Ureter (tissue), 1 donor: ENCODE measurements at regions not wholly inside any gene's neighbourhood (a gene's known extent, or its start where the extent isn't known, plus 50 kb on each side); places are given as distances from the start of the nearest gene placed in this dataset.

Experiments used
- DNase-seq: peaks from one replicate; pipeline ENCODE4 v3.0.0-alpha.2; 2020; ENCODE audit warnings: low spot score
- donor health status: DM: yes; HTN: yes; CAD: no.

DNA sequence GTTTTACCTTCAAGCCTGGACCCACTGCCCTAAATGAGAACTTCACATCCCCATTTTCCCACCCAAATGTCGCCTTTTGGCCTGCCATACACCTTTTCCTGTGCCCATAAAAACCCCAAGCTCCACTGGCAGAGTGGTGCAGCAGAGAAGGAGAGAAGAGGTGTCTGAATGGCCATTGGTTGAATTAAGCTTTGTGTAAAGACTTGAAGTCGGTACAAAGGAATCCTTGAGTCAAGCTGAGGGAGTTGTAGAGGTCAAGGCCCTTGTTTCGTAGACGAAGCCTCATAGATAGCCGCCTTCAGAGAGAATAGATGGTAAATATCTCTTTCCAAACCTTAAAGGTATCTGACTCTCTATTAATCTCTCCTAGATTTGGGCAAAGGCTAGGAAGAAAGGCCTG is 1479.2 kb upstream of the PRR20A start:
- DNase-seq = no peak

DNA sequence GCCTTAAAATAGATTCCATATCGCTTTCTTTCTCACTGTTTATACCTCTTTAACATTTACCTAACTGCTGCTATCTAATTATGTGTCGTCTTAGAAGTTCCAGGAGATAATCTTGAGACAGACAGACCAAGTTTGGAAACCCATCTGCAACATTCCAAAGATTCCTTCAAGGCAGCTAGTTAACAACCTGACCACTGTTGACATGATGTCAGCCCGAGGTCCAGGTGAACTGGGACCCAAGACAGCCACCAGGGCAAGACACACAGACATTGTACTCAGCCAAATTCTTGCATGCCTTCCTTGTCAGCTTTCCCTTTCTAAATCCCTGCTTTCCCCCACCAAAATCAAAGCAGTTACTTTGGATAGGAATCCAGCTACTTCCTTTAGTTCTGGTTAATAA is 1476.5 kb upstream of the PRR20A start:
- DNase-seq = no peak

DNA sequence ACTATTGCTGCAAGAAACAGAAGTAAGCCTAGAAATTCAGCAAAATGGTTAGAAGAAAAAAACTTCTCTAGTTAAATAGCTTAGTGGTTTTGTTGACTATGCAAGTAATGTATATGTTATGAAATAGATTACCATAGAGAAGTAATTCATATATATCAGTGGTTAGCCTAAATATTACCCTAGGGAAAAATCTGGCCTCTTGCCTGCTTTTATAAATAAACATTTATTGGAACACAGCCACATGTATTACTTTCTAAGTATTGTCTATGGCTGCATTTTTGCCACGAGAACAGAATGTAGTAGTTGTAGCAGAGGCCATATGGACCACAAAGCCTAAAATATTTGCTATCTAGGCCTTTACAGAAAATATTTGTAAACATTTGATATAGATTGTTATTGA is 1471.7 kb upstream of the PRR20A start:
- no peak for DNase-seq

DNA sequence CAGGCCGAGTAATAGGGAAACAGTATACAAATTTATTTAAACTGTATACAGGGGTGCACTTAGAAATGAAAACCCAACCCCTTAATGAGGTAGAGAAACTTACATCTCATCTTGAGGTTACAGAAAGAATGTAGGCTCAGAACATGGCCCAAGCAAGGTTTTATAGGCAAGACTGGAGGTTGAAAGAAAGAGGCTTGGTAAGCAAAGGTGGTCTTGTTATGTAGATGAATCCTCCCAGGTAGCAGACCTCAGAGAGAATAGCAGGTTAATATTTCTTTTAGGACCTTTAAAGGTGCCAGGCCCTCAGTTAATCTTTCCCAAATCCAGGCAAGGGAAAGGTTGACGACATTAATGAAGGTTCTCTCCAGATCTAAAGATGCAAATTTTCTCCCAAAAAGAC is 1466.8 kb upstream of the PRR20A start:
- DNase-seq = no peak

DNA sequence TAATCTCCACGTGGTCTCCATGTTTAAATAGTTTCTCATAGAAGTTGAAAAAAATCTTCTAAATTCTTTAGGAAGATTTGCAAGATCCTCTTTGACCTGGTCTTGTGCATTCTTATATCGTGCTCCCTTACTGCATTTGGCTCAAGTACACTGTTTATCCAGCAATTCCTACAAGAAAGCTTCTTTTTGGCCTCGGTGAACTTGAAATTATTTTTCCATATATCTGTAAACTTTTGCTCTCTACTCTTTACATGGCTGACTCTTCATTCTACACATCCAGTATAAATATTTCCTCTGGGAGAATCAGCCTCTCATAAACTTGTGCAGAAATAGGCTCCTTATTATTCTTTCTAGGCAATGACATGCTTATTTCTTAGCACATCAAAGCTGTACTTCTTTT is 1457.9 kb upstream of the PRR20A start:
- no peak for DNase-seq

DNA sequence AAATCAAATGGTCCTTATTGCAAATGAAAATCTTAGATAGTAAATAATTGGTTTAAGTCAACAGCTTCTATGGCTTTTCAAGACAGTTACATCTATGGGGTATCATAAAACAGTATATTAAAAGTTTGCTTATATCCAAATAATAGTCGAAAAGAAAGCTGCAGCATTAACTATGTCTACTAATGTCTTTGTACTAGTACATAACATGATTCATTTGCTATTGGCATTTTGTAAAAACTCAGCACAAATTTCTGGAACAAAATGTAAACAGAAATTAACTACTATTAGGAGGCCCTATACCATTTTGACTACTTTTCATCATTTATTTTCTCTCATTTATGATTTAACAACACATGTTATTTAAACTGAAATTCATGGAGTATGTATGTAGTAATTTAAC is 1435.2 kb upstream of the PRR20A start:
- no peak for DNase-seq

DNA sequence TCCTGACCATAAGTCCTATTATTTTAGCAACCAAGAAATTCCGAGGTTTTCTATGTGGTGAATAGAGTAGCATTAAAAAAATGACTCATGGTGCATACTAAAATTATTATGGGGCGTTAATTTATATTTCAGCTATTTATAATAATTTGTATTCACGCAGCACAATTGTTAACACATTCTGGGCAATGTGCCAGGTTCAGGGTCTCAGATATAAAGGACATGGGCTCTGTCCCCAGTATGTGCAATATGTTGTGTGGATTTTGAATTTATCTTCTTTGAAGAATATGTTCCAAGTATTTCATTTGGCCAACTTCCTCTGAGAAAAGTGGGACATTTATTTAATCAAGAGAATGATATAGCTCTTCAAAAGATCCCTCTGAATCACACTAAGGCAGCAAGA is 1434.7 kb upstream of the PRR20A start:
- no peak for DNase-seq

DNA sequence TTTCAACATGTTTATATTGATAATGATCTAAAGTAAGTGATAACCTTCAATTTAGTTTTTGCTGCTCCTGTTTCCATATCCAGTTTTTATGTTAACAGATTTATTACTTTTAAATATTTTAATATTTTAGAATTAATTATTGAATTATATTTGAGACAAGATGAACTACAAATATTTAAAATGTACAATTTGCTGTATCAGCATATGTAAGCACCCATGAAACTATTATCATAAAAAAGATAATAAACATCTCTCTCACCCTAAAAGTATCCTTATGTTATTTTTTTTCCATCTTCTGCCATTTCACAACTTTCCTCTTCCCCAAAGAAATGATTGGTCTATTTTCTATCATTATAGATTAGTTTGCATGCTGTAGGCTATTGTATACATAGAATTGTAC is 1426.6 kb upstream of the PRR20A start:
- DNase-seq = no peak

DNA sequence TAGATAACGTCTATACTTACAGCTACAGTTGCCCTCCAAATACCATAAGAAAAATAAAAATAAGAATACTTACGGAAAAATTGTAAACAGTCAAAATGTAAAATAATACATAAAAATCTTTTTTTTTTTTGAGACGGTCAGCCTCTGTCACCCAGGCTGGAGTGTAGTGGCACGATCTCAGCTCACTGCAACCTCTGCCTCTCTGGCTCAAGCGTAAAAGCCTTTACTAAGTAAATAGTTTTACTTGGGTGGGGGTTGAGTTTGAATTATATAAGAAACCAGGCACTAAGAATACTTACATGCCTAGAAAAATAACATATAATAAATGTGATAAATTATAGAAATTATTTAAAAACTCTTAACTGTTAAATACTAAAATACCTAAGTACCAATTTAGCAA is 1413.0 kb upstream of the PRR20A start:
- DNase-seq = no peak

DNA sequence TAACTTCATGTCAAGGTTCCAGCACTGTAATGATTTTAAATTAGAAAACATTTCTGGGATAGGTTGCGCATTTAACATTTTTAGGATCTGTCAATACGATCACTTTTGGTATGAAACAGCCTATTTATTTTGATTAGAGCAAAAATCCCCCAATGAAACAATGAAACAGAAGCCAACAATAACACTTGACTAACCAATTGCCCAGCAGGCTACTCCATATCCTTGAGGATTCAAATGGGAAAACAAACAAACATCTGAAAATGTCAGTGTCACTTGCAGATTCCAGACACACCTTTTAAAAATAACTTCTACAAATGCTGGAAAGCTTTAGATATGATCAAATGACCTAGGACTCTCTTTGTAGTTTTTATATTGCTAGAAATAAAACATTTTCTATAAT is 1412.5 kb upstream of the PRR20A start:
- DNase-seq = no peak

DNA sequence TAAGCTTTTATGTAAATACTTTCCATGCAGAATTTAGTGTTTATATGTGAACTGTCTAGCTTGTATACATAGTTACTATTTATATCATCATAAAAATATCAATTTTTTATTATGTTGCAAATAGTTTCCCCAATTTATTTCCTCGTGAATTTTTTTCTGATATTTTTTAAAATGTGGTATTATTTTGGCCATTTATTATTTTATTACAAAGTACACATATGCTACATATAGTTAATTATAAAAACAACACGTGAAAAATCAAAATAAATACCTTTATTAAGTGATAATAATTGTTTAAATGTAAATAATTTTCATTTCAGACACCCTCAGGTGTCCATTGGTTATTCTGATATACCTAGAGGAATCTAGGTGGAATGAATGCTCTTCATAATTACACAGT is 1394.9 kb upstream of the PRR20A start:
- no peak for DNase-seq

DNA sequence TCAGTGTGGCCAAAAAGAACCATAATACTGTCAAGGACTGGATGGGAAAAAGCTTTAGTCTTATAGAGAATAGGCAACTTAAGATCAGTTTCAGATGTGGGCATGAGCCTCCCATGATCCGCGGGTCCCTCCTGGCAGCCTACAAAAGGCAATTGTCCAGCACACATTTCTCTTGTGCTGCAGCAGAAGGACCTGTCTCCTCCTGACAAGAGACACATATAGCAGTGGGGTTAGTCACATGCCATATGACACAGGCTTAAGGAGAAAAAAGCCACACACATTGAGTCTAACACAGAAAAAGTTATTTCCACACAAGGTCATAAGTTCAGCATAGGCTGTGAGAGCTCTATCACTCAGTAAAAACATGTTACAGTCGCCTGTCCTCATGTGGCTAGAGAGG is 1378.7 kb upstream of the PRR20A start:
- DNase-seq = no peak

DNA sequence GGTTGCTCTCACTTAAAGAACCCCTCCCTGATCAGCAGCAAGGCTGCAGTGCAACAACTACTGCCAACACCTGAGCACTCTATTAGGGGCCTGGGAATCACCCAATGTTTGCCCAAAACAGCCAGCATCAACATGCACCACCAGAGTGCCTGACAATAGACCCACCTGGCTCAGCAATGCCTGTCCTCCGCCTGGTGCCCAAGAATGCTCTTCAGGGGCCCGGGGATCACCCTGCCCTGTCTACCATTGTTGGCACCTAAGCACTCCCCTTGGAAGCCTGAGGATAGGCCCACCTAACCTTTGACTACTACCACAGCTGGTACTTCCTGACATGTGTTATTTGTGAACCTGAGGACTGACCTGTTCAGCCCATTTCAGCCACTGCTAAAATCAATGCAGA is 1363.1 kb upstream of the PRR20A start:
- no peak for DNase-seq

DNA sequence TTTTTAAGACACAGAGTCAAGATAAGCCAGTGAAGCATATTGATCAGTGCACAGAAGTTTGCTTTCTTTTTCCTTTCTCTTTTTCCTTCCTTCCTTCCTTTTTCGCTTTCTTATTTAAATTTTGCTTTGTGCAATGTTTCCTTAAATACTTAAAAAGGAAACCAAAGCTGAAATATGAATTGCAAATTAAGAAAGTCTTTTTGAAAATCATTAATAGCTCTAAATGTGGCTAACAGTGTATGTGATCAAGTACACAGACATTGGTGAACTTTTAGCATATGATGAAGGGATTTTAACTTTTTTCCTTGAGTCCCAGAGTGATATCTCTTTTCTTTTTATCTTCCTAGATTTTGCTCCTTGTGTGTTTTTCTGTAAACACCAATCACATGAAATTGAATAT is 1356.9 kb upstream of the PRR20A start:
- DNase-seq = no peak

DNA sequence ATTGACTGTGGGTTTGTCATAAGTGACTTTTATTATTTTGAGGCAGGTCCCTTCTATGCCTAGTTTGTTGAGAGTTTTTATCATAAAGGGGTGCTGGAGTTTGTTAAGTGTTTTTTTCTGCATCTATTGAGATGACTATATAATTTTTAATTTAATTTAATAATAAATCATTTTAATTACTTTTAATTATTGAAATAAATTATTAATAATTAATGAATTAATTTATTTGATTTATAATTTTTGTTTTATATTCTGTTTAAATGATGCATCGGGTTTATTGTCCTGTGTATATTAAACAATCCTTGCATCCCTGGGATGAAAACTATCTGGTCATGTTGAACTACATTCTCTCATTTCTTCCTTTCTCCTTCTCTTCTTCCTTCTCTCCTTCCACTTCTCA is 1352.2 kb upstream of the PRR20A start:
- no peak for DNase-seq

DNA sequence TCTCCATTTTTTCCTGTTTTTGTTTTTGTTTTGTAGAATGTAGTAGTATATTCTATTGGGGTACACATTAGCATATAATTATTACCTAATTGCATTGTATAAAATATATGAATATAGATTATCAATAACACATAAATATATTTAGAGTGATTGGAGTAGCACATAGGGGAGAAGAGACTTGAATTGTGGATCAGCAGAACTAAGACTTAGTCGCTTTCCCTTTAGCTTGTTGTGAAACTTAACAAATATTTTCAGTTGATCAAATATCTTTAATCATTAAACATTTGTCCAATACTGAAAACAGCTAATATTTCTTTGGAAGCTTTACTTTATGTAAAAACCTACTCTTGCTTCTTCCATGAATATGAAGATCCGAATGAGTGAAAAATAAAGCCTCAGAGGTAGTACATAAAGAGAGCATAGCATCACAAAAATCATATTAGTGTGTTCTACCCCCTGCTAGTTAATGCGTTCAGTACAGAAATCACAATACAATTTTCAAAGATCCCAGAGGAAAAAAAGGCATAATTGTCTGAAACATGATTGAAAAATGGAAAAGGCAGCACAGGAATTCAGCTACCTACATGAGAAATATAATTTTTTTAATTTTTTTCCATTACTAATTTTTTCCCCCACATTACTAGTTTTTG is 1348.0 kb upstream of the PRR20A start:
- DNase-seq = no peak

DNA sequence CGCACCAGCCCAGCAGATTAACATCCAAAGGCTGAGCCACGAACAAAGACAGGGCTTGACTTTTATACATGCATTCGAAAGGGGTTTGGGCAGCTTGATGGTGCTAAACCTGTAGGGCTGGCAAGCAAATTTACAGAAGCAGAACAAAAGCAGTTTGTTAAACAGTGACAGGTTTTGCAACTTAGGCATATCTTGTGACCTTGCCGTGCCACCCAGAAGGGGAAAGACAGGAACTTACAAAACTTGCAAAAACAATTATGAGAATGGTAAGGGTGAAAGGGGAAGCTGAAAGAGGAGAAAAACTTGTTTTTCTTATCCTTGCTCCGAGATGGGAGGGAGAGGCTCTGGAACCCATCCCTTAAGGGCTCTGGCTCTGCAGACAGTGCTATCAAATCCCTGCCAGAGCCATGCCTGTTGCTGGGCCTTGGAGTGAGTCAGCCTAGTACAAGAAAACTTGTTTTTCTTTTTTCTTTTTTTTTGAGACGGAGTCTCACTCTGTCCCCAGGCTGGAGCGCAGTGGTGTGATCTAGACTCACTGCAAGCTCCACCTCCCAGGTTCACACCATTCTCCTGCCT is 1325.2 kb upstream of the PRR20A start:
- DNase-seq = no peak

DNA sequence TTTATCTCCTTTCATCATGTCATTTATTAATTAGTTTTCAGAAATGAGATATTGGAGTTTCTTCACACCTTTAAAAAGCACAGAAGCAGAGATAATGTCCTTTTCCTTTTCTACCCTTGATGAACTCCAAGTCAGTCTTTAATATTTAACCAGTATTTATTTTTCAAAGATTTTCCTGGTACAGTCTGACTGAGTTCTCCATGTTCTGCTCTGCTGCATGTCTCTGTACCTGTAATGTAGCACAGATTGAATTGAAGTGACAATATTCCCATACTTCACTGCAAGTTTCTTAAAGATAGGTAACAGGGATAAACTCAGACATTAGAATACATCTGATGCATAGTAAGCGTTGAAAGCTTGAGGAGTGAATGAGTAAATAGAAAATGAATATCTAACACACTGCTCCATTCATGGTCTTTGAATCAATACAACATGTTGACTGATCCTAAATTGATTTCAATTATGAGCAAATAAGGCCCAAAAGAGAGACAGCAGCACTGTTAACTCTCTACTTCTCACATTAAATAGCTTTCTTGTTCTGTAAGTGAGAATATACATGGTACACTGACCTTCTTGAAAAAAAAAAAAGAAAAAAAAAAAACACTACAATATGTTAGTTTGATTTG is 1323.6 kb upstream of the PRR20A start:
- no peak for DNase-seq

DNA sequence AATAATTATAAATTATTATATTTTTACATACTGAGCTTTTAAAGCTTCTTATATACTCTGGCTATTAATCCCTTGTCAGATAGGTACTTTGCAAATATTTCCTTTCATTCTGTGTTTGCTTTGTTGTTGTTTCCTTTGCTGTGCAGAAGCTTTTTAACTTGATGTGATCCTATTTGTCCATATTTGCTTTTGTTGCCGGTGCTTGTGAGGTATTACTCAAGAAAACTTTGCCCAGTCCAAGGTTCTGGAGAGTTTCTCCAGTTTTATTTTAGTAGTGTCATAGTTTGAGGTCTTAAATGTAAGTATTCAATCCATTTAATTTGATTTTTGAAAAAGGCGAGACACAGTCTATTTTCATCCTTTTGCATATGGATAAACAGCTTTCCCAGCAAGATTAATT is 1319.9 kb upstream of the PRR20A start:
- no peak for DNase-seq

DNA sequence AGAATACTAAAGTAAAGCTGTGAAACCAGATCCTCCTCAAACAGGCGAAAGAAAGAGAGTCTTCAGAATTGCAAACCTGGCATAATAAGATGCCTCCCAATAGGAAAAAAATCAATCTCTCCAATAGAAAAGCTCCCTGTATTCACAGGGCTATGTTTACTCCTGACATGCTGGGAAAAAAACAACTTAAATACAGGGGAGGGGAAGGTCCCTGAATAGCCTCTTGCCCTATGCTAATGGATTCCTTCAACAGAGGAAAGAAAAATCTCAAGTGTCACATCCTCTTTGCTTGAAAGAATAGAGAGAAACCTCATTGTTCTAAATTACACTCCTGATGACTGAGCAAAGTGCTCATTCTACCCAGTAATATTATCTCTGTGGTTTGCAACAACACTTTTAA is 1271.1 kb upstream of the PRR20A start:
- no peak for DNase-seq

DNA sequence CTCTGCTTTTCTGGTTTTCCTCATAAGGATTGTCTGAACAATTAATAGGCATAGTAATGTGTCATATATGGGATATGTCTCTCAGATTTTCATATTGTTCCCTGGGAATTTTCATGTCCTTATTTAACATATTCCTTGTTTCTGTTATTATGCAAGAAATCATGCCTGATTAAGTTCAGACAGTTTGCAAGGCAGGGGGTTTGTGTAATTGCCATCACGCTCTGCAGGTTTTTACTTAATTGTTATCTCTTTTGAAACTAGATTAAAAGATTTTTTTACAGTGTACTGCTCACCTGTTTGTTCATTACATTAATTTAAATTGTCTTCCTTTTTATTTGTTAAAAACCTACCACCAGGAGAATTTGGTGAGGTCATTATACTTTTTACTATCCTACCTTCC is 1253.2 kb upstream of the PRR20A start:
- DNase-seq = no peak

DNA sequence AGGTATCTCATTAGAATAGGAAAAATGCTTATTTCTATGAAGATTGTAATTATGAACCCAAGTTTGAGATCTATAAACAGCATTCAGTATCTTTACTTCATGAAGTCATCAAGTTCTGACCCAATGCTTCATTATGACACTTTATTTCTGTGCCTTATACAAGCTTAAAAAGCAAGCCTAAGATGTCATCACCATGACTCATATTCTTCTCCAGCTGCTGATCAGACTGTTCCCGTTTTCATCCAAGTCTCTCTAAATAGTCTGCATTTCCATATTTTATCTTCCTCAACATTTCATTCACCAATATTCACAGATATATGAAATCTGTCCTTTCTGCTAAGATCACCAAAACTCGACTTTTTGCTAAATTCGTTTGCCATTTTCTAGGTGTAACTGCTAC is 1247.2 kb upstream of the PRR20A start:
- no peak for DNase-seq

DNA sequence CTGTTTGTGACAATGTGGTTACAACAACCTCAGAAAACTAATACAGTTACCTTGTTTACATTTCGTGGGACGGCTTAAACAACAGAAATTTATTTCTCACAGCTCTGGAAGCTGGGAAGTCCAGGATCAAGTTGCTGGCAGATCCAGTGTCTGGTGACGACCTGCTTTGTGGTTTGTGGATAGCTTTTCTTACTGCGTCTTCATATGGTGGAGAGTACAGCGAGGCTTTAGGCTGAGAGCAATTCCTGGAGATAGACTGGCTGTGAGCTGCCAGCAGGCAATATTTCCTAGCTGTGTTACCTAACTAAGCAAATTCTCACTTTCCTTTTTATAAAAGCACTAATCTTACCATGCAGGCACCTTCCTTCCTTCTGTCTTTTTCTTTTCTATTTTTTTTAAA is 1203.5 kb upstream of the PRR20A start:
- DNase-seq = no peak

DNA sequence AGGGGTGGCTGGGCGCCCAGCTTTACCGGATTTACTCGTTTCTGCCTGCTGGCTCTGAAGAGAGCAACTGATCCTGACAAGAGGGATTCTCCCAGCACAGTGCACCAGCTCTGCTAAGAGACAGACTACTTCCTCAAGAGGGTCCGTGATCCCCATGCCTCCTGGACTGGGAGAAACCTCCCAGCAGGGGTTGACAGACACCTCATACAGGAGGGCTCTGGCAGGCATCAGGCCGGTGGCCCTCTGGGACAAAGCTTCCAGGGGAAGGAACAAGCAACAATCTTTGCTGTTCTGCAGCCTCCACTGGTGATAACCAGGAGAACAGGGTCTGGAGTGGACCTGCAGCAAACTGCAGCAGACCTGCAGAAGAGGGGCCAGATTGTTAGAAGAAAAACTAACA is 1192.5 kb upstream of the PRR20A start:
- DNase-seq = no peak
